HG03442 (cell line): ENCODE measurements at regions not wholly inside any gene's neighbourhood (a gene's known extent, or its start where the extent isn't known, plus 50 kb on each side); places are given as distances from the start of the nearest gene placed in this dataset.

Experiments used
- ATAC-seq: cut with Tn5 transposase; IDR thresholded peaks from one replicate; pipeline ENCODE4 v1.9.1; 2021; ENCODE audit warnings: mild to moderate bottlenecking, moderate library complexity; ENCODE audit not compliant: unreplicated experiment

DNA sequence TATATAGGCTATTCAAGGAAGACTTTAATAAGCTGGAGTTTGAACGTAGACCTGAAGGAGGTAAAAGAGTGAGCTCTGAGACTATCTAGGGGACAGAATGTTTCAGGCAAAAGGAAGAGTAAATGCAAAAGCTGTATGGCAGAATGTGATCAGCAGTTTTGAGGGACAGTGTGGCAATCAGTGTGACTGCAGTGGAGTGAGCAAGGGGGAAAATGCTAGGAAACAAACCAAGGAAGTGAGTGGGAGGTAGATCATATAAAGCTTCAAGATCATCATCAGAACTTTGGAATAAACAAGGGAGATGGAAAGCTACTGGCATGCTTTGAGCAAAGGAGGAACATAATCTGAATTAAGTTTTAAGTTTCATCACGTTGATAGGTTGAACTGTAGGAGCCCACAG, 67.5 kb upstream of the BTG1 start:
- ATAC-seq, result no peak

DNA sequence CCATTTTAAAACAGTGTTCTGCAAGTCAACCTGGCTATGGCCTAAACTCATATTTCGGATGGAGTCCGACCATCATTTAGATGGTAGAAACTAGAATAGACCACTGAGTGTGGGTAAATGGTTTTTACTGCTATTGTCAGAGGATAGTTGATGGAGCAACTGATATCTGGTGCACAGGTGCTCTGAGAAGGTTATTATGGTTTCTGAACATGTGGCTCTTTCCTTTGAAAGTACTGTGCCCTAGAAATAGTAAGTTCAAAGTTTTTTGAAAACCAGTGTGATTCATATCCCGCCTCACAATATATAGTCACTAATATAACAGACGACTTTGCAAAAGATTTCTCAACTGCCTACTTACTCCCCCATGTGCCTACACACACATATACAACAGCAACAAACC, 64.4 kb upstream of the BTG1 start:
- ATAC-seq, result peak; percentile 58

DNA sequence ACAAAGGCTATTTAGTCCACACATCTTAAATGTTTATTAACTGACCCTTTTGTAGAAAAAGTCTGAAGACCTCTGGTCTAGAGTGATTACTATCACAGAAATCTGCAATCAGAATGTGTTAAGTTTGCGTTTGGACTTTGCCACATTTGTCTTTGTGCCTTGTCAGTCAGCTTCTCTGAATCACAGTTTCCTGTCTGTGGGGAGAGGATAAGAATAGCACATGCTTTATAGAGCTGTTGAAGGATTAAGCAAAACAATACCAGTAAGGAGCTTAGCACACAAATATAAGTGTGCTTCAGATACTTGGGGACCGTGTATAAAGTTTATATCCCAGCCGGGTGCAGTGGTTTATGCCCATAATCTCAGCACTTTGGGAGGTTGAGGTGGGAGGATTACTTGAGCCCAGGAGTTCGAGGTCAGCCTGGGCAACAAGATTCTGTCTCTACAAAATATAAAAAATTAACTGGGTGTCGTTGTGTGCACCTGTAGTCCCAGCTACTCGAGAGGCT, 63.0 kb upstream of the BTG1 start:
- ATAC-seq, result peak; percentile 72

DNA sequence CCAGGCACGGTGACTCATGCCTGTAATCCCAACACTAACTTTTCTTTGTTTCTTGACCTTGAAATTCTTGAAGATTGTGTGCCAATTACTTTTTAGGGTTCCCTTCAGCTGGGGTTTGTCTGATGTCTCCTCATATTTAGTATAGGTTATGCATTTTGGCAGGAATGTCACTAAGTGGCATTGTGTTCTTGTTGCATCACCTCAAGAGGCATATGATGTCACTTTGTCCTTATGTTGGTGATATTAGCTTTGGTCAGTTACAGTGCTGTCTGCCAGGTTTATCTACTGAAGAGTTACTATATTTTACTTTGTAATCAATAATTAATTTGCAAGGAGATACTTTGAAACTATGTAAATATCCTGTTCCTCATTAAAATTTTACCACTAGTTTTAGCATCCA, 61.0 kb upstream of the BTG1 start:
- ATAC-seq, result no peak

DNA sequence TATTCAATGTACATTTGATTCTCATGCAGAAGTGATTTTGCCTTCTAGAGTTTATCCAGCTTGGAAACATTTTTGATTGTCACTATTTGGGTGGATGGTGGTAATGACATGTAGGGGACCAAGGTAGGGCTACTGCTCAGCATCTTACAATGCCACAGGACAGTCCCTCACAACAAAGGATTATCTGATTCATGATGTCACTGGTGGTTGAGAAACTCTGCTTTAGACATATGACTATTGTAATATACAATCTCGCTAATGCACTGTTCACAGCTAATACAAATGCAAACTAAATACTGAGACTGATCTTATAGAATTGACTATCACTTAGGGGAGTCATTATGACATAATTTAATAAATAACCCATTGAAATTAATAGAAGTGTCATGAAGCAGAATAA, 60.4 kb upstream of the BTG1 start:
- ATAC-seq, result no peak

DNA sequence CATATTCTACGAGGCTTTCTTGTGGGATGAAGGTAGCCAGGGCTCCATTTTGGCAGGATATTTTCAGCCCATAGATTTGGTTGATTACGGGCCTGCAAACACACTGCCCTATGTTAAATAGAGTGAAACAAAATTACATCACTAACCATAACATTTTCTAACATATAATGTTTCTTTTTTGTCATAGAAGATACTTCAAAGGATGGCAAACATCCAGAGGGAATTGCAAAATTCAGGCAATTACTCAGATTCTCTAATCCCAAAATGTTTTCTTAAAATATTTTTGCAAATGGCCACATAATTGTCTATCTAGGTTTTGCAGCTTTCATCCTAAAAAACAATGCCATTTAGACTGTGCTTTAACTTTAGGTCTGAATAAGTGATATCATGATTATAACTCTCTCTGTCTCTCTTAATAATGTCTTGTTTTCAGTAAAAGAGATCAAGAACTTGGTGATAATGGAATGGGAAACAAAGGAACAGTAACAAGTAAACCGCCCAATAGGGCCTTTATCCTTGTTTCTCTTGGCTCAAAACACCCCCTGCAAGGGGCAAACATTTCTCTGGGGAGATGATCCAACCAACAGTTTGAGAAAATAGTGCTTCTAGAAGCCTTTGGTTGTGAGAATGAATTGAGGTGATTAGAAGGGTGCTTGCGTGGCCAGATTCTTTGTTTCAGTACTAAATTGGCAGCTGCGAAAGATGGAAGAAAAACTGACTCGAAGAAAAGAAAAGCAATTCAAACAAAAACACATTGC, 54.4 kb upstream of the BTG1 start:
- ATAC-seq, result no peak

DNA sequence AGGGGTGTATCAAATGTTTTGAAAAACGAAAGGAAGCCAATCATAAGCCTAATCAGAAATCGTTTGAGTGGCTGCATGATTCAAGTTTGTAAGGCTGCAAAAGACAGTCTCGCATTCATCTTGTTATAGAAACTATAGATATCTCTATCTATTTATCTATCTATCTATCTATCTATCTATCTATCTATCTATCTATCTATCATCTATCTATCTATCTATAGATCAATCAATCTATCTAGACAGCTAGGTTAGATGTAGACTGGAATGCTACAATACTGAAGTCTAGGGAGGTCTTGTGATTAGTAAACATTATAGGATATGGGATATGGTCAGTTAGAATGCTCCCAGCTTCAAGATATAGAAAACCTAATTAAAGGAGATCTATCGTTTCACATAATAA, 52.2 kb upstream of the BTG1 start:
- no peak for ATAC-seq

DNA sequence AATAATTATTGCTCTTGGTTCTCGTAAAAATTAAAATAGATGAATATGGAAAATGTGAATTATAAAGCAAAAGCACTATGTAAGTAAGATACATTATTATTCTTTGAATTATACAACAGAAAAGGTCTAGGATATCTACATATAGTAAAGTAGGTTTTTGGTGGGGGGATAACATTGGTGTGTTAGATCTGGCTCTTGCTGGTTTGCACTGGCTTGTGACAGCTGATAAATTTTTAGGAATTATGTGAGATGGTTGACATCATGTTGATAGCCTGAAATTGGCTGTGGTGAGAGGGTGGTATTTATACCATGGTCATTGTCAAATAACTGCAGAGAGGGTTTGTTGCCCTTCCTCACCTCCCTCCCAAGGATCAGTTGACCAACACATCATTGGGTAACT, 50.7 kb upstream of the BTG1 start:
- ATAC-seq, result no peak
